Caki2 (cell line): ENCODE measurements at regions not wholly inside any gene's neighbourhood (a gene's known extent, or its start where the extent isn't known, plus 50 kb on each side); places are given as distances from the start of the nearest gene placed in this dataset.
"Not testable (repeated sequence)": the region's sequence is repeated elsewhere in the genome, so short reads cannot be mapped to it uniquely, and the experiment has no call there.

Source experiments
- DNase-seq: peaks from one replicate; pipeline ENCODE4 v3.0.0-alpha.2; 2015; ENCODE audit warnings: low read depth
- in situ Hi-C: cut with HindIII; loops from 2 replicates; pipeline ENCODE4 v1.10.0; 2016; ENCODE audit warnings: low sequenced_read_pairs, low pct_unique_long_range_greater_than_20kb, mixed read lengths

DNA sequence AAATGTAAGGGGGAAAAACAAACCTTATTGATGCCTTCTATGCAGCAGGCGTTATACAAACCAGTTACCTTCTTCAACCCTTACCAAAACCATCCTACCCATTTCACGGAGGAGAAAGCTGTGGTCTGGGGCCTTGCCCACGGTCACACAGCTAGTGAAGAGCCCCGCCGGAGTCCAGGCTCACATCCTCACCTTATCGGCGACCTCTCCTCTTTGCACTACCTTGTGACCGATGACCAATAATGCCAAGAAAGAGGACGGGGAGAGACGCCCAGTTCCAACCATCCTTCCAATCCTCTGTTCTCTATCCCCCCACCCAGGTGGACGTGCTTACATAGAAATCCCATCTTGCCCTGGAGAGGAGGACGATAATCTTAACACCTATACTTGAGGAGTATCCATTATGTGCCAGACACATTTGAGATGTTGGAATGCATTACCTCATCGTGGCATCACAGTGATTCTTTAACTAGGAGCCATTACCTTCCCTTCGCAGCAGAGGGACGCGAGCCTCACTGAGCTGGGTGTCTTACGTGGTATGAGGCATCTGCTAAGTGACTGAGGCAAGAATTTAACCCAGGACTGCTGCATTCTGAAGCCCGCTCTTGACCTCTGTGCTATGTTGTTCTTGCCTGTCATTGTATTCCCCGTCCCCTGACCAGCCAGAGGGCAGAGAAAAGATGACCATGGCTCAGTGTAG, 253.7 kb upstream of the B3GAT1 start:
- no peak for DNase-seq
- in situ Hi-C loops = no loop called here

DNA sequence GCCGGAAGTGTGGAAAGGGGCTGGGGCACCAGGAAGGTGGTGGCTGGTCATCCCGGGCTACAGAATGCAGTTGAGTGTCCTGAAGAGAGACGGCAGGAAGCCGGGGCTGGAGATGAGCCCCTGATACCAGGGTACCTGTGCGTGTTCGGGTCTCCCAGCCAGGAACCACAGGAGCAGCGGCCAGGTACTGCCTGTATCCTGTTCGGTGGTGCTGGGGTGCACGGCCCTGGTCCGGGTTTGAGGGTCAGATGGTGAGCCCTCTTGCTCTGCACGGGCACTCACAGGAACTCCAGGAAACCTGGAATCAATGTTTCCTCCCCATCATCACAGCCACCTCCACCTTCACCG, 253.1 kb upstream of the B3GAT1 start:
- in situ Hi-C loops = no loop called here
- DNase-seq = no peak

DNA sequence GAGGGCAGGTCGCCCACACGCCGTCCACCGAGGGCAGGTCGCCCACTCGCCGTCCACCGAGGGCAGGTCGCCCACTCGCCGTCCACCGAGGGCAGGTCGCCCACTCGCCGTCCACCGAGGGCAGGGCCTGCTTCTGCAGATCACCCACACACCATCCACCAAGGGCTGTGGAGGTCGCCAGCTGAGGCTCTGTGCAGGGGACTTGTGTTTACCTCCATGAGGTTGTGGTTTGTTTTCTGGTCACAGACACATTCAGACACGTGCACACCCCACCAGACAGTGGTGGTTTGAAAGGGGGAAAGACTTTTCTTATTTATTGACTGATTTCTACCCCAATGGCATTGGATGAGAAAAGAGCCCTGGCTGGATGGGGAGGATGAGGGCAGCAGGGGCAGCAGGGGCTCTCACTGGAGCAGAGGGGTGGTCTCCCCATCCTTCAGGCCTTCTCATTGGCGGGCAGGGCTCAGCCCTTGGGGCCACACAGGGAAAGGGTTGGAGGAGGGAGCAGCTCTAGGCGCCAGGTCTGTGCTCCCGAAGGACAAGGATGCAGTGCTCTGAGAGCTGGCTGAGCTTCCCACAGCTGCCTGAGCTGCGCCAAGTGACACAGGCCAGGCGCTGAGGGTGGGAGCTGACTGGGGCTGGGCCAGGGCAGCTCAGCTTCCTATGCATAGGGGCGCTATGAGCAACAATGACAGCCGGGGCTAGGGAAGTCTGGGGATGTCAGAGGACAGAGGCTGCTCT, 252.6 kb upstream of the B3GAT1 start:
- in situ Hi-C loops = no loop called here
- no peak for DNase-seq

DNA sequence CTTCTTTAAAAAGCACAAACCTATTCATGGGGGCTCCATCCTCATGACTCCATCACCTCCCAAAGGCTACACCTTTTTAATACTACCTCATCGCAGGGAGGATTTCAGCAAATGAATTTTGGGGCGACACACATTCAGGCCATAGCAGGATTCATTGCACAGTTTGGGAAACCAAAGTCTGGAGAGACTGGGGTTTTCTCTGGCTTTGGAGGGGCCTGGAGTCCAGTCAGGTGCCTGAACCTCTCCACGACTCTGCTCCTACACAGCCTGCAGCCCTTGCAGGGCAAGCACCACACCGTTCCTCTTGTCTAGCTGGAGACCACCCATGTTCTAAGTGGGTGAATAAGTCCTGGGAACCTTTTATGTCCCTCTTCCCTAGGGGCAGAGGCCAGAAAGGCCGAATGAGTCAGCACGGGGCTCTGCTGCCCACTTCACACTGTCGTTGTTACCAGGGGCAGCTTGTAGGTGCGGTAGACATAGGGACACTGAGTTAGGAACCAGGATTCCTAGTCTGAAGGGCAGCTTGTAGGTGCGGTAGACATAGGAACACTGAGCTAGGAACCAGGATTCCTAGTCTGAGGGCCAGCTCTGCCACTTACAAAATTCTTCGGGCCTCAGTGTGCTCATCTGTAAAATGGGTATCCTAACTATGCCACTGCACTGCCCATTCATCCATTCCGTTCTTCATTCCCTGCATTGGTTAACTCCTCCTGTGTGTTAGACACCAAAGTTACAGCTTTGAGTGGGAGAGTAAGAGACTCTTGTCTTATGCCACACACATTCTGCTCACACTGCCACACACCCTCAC, 251.7 kb upstream of the B3GAT1 start:
- in situ Hi-C loops = no loop called here
- no peak for DNase-seq

DNA sequence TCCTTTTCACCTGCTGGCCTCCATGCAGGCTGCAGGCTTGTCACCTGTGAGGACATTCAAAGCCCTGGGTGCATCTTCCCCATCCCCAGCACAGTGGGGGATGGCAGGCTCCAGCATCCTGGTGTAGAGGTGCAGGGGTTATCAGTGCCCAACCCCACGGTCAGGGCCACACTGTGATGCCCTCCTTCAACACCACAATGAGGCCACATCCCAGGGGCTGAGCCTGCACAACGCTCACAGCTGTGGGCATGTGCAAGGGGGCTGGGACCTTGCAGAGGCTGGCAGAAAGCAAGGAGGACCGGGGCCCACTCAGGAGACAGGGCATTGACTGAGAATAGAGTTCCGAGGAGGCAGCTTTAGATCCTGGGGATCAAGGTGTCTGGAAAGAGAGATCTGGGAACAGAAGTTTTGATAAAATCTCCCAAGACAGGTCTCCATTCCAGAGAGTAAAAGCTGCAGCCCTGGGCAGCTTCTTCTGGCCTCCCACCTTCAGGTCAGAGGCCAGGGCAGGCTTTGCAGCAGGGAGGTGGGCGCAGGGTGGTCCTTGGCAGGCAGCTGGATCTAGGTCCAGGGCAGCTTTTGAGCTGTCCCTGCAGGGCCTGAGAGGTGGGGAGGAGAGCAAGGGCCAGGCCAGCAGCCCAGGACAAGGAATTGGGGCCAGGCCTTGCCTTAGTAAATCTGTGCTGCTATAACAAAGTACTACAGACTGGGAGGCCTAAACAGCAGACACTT, 250.8 kb upstream of the B3GAT1 start:
- no peak for DNase-seq
- in situ Hi-C loops = no loop called here

DNA sequence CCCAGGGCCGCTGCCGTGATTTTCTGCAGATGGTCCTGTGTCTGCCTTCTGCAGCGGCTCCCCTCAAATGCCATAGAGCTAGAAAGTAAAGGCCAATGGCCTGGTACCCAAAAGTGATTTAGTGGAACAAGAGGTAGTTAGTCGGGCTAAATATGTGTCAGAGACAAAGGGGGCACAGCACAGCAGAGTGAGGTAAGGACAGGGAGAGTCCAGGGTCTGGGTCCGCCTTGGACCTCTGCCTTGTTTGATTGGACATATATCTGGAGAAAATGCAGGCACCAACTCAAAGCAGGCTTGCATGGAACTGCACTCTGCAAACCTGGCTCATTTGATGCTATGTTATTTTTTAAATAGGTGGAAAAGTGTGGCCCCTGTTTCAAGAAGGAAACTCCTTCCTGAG, 249.6 kb upstream of the B3GAT1 start:
- no peak for DNase-seq
- in situ Hi-C loops = no loop called here

DNA sequence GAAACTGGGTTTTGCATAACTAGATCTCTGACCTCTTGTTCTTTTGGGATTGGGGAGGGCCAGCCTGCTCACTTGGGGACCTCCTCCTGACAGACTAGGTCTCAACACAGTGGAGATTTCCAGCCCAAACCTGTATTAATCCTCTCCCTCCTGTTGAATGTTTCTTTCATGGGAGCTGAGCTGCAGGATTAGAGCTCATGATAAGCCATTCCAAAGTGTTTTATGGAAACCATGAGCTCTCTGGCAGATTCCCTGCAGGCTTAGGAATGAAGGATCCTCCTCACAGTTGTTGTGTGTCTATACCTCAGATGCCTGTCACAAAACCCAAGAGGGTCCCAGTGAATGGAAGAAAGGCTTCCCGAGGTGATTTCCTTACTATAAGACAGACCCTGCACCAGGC, 248.4 kb upstream of the B3GAT1 start:
- DNase-seq = no peak
- in situ Hi-C loops = no loop called here

DNA sequence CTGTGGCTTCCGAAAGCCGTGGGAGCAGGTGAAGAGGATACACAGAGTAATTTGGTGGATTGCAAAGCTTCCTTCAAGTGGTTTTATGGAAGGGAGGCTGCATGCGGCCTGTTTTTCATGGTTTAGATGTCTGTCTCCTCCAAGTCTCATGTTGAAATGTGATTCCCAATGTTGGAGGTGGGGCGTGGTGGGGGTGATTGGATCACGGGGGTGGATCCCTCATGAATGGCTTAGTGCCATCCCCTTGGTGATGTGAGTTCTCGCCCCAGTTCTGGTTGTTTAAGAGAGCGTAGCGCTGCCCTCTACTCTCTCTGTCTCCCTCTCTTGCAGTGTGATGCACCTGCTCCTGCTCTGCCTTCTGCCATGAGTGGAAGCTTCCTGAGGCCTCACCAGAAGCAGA, 247.8 kb upstream of the B3GAT1 start:
- in situ Hi-C loops = no loop called here
- no peak for DNase-seq

DNA sequence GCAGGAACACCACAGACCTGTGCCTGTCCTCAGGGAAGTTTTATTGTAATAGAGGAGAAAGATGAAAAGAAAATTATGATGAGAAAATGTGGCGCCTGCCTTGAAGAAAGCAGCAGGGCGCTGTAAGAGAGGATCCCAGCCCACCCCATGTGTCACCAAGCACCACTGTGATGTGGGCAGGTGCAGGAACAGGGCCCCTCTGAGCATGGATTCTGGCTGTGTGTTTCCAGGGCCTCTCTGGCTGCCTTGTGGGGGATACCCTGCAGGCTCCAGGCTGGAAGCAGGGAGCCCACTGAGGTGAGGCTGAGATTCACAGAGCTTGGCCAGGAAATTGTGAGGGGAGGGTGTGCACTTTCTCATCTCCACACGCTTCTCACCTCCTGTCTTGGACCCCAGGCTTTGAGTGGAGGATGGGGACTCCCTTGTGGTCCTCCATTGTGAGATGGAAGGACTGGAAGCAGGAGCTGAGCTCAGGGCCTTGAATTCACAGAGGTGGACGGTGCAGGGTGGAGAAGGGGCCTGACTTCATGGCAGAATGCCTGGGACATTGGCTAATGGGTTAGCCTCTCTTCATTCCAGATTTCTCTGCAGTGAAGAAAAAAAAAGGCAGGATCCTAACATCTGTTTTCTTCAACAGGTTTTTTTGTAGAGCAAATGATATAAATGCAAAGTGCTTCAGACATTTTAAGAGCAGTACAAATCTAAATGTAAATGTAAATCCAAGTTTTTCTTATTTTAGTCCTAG, 246.6 kb upstream of the B3GAT1 start:
- in situ Hi-C loops = no loop called here
- no peak for DNase-seq

DNA sequence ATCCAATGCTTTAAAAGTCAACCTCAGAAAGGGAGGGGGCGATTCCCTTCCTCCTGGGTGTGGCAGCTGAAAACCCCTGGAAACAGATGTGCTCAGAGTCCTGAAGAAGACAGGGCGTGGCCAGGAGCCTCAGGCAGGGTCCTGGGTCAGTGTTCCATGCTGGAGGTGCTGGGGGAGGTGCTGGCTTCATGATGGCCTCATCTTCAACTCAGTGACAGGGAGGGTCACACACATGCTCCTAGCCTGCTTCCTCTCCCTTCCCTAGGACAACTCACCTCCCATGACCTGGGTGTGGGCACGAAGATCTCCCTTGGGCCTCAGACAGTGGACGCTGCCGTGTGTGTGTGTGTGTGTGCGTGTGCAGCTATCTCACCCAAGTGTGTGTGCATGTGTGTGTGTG, 245.6 kb upstream of the B3GAT1 start:
- in situ Hi-C loops = no loop called here

DNA sequence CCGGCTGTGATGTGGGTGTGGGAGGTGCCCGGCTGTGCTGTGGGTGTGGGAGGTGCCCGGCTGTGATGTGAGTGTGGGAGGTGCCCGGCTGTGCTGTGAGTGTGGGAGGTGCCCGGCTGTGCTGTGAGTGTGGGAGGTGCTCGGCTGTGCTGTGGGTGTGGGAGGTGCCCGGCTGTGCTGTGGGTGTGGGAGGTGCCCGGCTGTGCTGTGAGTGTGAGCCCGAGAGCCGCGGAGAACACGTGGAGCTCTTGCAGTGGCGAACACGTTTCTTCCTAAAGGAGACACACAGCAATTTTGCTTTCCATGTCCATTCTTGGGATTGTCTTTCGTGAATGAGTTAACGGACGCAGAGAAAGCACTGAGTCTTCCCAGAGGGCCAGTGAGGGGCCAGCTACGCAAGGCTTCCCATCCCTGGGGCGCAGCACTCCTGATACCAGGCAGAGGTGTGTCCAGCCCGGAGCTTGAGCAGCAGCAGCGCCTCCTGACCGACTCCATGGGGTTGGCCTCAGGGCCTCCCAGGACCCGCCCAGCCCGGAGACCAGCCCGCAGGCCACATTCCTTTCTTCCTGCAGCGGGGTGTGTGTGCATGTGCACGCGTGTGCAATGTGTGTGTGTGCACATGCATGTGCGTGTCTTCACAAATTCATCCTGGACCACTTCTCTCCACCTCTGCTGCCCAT, 245.0 kb upstream of the B3GAT1 start:
- DNase-seq = no peak
- in situ Hi-C loops = no loop called here

More for the DNA sequence above, 245.6 kb upstream of the B3GAT1 start:
- no peak for DNase-seq

DNA sequence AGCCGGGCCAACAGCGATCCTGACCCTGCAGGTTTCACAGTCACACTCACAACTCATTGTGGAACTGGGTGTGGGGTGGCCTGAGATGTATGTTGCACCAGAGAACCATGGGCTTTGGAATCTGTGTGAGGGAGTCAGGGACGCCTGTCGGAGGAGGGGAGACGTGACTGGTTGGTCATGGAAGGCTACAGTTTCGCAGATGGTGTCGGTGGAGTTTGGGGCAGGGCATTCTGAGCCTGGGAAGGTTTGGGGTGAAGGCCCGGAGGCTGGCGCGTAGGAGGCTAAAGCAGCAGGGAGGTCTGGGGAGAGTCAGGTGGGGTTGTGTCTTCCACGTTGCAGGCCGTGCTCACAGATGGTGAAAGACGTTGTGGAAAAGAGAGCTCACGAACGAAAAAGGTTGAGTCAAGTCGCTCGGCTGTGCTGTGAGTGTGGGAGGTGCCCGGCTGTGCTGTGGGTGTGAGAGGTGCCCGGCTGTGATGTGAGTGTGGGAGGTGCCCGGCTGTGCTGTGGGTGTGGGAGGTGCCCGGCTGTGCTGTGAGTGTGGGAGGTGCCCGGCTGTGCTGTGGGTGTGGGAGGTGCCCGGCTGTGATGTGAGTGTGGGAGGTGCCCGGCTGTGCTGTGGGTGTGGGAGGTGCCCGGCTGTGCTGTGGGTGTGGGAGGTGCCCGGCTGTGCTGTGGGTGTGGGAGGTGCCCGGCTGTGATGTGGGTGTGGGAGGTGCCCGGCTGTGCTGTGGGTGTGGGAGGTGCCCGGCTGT, 244.2 kb upstream of the B3GAT1 start:
- in situ Hi-C loops, DNase-seq: not testable (repeated sequence)

DNA sequence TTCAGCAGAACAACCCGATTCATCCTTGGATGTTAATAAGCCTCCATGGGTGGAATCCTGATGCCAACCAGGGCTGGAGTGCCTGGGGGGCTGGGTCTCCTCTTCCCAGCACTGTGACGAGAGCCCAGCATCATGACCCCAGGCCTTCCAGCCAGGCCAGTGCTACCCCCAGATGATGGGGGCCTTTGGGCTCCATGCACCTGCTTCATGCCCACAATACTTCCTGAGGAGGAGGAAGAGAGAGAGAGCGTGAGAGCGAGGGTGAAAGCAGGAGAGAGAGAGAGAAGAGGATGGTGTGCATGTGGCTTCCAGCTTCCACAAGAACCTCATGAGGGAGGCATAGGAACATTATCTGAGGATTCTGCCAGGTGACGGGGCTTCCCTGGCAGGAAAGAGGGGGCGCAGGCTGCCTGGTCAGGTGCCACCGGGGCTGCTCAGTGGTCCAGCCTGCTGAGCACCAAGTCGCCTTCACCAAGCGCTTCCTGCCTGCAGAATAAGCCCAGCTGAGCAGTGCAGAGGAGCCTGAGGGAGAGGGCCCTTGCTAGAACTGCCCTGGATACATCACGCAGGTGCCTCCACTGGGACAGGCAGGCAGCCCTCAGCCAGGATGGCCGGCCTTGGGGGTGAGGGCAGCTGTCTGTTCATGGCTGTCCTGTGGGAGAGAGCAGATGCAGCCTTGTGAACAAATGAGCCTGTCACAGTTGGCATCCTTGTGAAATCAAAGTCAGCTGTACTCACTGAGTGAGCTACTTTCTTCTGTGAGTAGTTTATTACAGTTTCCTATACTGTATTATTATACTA, 243.3 kb upstream of the B3GAT1 start:
- DNase-seq = no peak
- in situ Hi-C loops = no loop called here

DNA sequence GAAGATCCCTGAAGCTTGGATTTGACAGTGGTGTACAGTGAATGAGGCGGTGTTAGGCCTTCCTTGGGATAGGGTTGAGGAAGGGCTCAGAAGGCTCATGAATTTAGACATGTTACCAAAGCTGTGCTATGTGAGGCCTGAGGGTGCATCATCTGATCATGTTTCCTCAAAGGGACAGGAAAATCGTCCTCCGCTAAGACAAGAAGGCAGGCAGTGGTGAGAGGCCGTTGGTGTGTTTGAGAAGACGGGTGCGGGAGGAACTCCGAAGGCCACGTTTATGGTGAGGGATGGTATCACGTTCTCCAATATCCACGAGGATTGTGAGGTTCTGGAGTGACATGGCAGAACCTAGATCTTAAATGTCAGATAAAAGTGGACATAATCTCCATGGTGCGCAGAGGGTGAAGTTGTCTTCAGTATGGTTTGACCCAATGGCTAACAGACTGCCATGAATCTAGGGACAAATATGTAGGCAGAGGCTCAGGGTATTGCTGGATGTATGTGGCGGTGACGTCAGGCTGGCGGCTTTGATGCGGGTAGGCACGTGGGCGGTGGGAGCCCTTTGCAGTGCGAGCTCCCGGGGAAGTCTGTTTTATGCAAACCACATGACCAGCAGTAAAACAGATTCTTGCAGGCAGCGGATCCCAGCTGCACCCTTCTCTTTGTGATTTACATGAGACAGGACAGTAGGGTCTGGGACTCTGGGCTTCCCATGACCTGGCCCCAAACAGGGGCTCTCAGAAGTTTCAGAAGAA, 242.3 kb upstream of the B3GAT1 start:
- no peak for DNase-seq
- in situ Hi-C loops = no loop called here

DNA sequence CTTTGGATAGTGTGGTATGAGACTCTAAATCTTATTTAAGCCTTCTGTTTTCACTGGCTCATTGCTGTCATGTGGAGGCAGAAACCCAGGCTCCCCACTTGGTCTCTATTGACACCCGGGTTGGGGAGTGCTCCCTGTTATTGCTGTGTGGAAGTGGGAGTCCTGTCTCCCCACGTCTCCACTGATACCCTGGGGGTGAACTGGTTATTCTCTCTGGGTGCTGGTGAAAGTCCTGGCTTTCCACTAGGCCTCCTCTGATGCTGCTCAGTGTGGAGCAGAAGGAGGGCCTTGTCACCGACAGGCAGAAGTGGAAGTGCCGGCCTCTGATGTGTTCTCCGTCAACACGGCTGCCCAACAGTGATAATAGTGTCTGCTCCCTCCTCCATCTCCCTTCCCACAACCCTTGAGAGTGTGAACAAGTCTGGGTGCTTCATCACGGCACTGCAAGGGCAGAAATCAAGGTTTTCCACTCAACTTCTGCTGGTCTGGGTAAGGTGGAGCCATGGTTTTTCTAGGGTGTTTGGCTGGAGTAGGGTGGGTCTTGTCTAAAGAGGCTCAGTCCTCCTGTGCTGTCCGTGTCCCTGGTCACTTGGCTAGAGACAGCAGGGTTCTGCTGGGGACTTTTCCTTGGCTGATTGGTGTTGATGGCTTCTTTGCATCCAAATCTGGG, 240.7 kb upstream of the B3GAT1 start:
- DNase-seq = no peak
- in situ Hi-C loops = no loop called here
